SH-SY5Y (cell line): ENCODE measurements at regions not wholly inside any gene's neighbourhood (a gene's known extent, or its start where the extent isn't known, plus 50 kb on each side); places are given as distances from the start of the nearest gene placed in this dataset.

Source experiments
- GATA2 ChIP-seq: IDR thresholded peaks from 2 replicates; pipeline ENCODE4 v1.6.1; 2011; ENCODE audit warnings: mild to moderate bottlenecking, low read depth, low read length
- GATA3 ChIP-seq: IDR thresholded peaks from 2 replicates; pipeline ENCODE4 v1.6.1; 2011; ENCODE audit warnings: low read depth, mild to moderate bottlenecking, low read length, moderate library complexity

DNA sequence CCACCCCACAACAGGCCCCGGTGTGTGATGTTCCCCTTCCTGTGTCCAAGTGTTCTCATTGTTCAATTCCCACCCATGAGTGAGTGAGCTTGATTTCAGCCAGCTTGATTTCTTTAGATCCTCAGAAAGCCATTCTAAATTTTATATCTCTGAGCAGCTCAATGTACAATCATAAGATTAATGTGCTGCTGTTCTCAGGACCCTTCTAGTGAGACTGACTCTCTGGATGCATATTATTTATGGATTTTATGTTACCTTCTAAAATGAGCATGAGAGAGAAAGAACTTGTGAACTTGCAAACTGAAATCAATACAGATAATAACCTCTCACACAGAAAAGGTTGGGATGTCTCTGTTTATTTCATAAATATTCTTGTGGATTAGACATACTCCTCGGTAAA is 1133.5 kb upstream of the TMPRSS15 start:
- TF ChIP-seq GATA3 = no peak
- TF ChIP-seq GATA2 = no peak
